Activated naive CD4-positive, alpha-beta T cell treated with Interleukin-2 at 50 U/mL for 16 hours (primary cell): ENCODE measurements at regions not wholly inside any gene's neighbourhood (a gene's known extent, or its start where the extent isn't known, plus 50 kb on each side); places are given as distances from the start of the nearest gene placed in this dataset.

Source experiments
- DNase-seq: peaks from one replicate; pipeline ENCODE4 v3.0.0-alpha.2; 2020

- DNase-seq: no peak
Observed at GRCh38 chr2:4515871-4516761, 812.7 kb downstream of the DCDC2C start.

GRCh38 chr2:4518596-4518995 is 815.2 kb downstream of the DCDC2C start:
- no peak for DNase-seq

- DNase-seq: no peak
Observed at GRCh38 chr2:4522498-4523421, 819.4 kb downstream of the DCDC2C start.

GRCh38 chr2:4527416-4527815 is 824.0 kb downstream of the DCDC2C start:
- DNase-seq: no peak

GRCh38 chr2:4528246-4528645 is 824.9 kb downstream of the DCDC2C start:
- no peak for DNase-seq

DNA sequence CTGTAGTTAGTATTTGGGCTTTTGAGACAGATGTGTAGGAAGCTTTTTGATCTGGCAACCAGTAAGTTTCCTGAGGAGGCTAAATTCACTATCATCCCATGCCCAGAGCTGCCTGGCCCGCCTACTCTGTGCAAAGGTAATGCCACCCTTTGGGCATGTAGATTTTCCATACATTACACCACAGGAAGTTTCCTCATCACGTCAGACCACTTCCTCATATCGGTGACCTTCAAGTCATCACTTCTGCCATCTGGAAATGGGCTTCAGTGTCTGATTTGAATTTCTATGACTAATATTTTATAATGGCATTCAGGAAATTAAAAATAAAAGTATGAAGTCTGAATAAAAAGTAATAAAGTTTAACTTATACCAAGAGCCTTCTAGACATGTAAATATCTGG is 825.4 kb downstream of the DCDC2C start:
- DNase-seq: no peak

- DNase-seq: no peak
Observed at GRCh38 chr2:4529738-4530137, 826.4 kb downstream of the DCDC2C start.

DNA sequence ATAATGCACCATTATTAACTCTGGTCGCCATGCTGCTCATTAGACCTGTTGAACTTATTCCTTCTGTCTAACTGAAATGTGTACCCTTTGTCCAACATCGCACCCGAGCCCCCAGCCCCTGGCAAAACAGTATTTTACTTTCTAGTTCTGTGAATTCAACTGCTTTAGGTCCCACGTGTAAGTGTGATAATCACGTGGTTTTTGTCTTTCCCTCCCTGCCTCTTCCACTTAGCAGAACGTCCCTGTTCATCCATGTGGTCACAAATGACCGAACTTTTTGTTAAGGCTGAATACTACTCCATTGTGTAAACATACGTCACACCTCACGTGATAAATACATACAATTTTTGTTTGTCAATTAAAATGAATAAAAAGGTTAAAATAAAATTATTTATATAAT is 826.9 kb downstream of the DCDC2C start:
- DNase-seq: no peak

- no peak for DNase-seq
Observed at GRCh38 chr2:4533806-4534205, 830.4 kb downstream of the DCDC2C start.

- no peak for DNase-seq
Observed at GRCh38 chr2:4539121-4539520, 835.7 kb downstream of the DCDC2C start.

DNA sequence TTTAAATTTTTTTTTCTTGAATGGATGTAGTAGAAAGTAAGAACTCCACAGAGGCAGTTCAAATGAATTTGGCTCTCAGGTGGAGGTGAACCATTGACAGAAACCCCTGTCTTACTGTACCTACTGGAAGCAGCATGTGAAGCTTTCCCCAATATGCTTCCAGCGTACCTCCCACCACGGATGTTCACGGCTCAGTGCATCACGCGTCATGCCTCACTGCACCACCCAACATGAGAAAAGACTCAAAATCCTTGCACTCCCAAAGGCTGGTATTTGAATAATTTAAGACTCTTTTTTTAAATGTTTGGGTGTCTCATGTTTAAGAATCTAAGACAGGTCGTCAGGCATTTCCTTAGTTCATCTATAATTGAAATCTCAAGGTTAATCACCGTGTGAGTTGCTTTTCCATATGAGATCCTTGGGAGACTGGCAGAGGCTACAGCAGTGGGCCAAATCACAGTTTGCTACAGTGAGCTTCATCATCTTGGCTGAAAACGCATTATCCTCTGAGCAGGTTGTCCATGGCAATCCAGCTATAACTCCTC is 846.4 kb downstream of the DCDC2C start:
- no peak for DNase-seq

GRCh38 chr2:4551691-4552474 is 848.5 kb downstream of the DCDC2C start:
- no peak for DNase-seq

GRCh38 chr2:4553241-4553640 is 849.9 kb downstream of the DCDC2C start:
- DNase-seq: no peak

DNA sequence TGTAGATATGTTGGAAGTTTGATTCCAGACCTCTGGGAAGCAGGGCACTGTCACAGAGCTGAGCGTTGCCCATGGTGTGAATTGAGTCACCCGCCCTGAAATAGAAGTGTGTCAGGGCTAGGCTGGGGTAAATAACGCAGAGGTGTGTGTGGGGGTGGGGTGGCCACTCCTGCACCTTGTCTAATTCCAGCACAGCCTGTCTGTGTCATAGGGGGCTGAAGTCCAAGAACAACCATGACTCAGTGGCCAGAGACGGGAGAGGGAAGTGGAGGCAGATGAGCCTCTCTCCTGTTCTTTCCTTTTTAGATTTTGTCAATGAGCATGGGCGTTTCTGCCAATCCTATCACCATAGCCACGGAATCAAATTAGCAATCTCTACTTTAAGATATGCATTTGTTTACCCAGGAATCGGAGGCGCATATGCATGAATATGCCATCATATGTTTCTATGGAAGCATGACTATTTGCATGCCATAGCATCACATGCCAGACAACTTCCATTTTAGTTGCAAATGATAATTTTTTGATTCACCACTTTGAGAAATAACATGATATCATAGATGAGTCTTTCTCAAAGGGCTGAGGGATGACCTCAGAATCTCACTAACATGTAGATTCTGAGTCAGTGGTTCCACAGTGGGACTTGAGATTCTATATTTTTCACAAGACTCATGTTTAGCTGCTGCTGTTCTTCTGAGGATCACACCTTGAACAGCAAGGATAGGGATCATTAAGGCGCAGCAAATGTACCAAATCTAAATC is 852.9 kb downstream of the DCDC2C start:
- DNase-seq: no peak

GRCh38 chr2:4561196-4561595 is 857.8 kb downstream of the DCDC2C start:
- DNase-seq: no peak

DNA sequence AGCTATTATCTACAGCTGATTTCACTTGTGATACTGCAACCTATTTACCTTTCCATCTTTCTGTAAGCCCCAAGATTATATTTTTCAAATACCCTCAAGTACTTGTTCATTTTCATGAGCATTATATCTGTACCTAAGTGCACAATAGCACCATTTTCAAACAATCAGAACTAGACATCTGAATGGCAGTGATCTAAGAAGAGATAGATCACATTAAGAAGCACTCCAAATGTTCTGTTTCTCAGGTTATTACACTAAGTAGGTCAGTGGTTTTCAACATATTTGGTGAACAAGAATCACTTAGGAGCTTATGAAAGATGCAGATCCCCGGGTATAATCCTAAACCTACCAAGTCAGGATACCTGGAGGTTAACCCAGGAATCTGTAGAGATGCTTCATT is 872.7 kb downstream of the DCDC2C start:
- DNase-seq: no peak

DNA sequence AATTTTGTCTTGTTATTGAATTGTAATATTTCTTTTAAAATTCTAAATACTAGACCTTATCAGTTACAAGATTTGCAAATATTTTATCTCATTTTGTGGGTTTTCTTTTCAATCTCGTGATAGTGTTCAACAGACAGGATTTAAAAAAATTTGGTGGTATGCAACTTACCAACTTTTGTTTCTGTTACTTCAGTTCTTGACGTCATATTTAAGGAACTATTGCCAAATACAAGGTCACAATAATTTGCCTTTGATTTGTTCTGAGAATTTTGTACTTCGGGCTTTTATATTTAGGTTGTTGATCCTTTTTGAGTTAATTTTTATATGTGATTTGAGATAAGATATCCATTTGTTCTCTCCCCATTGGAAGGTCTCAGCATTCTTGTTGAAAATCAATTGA is 876.6 kb downstream of the DCDC2C start:
- no peak for DNase-seq

DNA sequence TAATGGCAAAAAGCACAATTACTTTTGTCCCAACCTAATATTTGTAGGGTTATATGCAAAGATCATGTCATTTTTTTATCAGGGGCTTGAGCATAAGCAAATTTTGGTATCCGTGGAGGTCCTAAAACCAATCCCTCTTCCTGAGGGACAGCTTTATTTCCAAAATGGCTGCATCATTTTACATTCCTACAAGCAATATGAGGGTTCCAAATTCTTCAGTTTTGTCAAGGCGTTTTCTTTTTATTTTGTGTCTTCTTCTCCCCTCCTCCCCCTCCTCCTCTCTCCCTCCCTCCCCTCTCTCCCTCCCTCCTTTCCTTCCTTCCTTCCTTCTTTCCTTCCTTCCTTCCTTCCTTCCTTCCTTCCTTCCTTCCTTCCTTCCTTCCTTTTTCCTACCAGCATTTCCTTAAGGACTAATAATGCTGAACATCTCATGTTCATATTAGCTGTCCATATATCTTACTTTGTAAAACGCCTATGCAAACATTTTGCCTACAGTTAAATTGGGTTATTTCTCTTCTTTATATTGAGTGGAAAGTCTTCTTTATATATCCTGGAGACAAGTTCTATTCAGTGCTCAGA is 881.8 kb downstream of the DCDC2C start:
- DNase-seq: no peak

DNA sequence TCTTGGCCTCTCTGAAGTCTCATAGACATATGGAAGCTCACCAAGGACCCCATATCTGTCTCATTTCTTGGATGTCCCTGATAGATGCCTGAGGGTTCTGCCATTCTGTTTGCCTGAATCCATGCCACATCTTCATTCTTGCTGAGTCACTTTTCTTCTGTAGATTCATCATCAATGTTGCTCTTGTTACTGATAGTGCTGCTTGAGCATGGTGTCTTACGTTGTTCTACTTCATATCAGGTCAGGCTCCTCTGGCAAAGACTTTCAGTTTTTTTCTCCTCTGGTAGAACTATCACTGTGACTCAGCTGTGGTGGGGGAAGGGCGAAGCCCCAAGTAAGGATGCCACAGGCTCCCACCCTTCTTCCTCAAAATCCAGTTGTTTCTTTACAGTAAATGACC is 885.2 kb downstream of the DCDC2C start:
- DNase-seq: no peak

DNA sequence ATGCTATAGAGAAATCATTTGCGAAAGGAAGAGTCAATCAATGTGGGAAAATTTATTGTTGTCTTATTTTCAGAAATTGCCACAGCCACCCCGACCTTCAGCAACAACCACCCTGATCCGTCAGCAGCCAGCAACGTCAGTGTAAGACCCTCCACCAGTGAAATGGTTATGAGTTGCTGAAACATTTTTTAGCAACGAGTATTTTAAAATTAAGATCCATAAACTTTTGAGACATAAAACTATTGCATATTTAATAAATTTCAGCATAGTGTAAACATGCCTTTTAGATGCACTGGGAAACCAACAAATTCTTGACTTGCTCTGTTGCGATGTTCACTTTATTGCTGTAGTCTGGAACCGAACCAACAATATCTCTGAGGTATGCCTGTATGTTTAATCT is 887.9 kb downstream of the DCDC2C start:
- no peak for DNase-seq

DNA sequence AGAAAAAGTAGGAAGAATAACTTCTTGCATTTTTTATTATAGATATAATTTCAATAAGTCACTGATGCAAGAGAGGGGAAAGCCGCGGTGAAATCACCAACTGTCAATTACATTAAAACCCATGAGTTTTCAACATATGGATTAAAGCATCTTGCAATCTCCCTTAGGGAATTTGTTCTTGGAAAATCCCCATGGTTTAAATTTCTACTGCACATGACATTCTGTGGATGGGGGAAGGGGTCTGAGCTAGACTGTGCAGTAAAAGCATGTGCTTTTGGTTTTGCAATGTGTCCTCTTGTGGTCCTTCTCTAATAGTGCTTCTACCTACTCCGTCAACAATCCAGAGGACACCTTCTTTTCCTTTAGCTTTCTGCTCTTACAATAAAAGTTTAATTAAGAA is 894.0 kb downstream of the DCDC2C start:
- DNase-seq: no peak

DNA sequence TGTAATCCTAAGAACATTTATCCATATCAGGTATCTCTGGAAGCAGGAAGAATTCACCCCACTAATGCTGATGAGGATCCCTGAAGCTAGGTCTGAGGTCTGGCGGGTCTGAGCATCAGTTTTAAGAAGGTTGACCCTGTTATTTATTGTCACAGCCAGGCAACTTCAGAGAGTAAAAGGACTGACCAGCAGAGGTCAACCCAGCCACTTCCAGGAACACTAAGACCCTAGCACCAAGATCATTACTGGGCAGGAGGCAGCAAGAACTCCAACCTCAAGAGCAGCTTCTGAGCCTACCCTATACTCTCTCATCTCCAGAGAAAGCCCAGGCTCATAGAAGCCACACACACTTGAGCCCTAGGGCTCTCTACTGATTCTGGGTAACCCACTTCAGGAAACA is 901.4 kb downstream of the DCDC2C start:
- DNase-seq: no peak
